Endothelial cell (in vitro differentiated cells): ENCODE measurements at regions not wholly inside any gene's neighbourhood (a gene's known extent, or its start where the extent isn't known, plus 50 kb on each side); places are given as distances from the start of the nearest gene placed in this dataset.

Source experiments
- DNase-seq: peaks from one replicate; pipeline ENCODE4 v3.0.0; 2021; ENCODE audit warnings: low spot score
- H3K27ac Mint-ChIP-seq: one replicate; pipeline ENCODE4 v1.8.0; 2021; ENCODE audit warnings: mixed read lengths, inconsistent platforms; ENCODE audit not compliant: unreplicated experiment
- H3K27me3 Mint-ChIP-seq: one replicate; pipeline ENCODE4 v1.8.0; 2021; ENCODE audit warnings: mild to moderate bottlenecking, moderate library complexity, mixed read lengths, inconsistent platforms; ENCODE audit not compliant: unreplicated experiment
- H3K36me3 Mint-ChIP-seq: one replicate; pipeline ENCODE4 v1.8.0; 2021; ENCODE audit warnings: mild to moderate bottlenecking, low read depth, mixed read lengths, inconsistent platforms; ENCODE audit not compliant: unreplicated experiment
- H3K4me1 Mint-ChIP-seq: one replicate; pipeline ENCODE4 v1.8.0; 2021; ENCODE audit warnings: mild to moderate bottlenecking, mixed read lengths, inconsistent platforms; ENCODE audit not compliant: unreplicated experiment
- H3K4me3 Mint-ChIP-seq: one replicate; pipeline ENCODE4 v1.8.0; 2021; ENCODE audit warnings: mild to moderate bottlenecking, mixed read lengths, inconsistent platforms; ENCODE audit not compliant: unreplicated experiment
- H3K9me3 Mint-ChIP-seq: one replicate; pipeline ENCODE4 v1.8.0; 2021; ENCODE audit warnings: mixed read lengths, inconsistent platforms; ENCODE audit not compliant: unreplicated experiment
- CTCF ChIP-seq: fragments of 200-600 bp; sonication (generic); IDR thresholded peaks from one replicate; pipeline ENCODE4 v1.5.0; 2021; ENCODE audit warnings: antibody characterized with exemption; ENCODE audit not compliant: unreplicated experiment

- Mint-ChIP-seq H3K27ac (no peak overlapping the region), H3K36me3 (no peaks in the 10 kb centered on the region), H3K4me1 (no peaks in the 10 kb centered on the region), H3K9me3 (no peaks in the 10 kb centered on the region), H3K27me3 (no peaks in the 10 kb centered on the region), H3K4me3 (no peak overlapping the region)
- no peak for DNase-seq
- TF ChIP-seq CTCF: no peak
Observed at GRCh38 chr1:83641206-83641658, 357.7 kb downstream of the TTLL7 start.

GRCh38 chr1:83639785-83640184, 359.1 kb downstream of the TTLL7 start:
- Mint-ChIP-seq H3K27ac (no peak overlapping the region), H3K4me3 (no peak overlapping the region), H3K36me3 (no peaks in the 10 kb centered on the region), H3K4me1 (no peaks in the 10 kb centered on the region), H3K9me3 (no peaks in the 10 kb centered on the region), H3K27me3 (no peaks in the 10 kb centered on the region)
- TF ChIP-seq CTCF: no peak
- DNase-seq: no peak

- no peak for DNase-seq
Observed at GRCh38 chr1:83637586-83637985, 361.3 kb downstream of the TTLL7 start.

GRCh38 chr1:83637009-83637408, 361.9 kb downstream of the TTLL7 start:
- H3K4me1 Mint-ChIP-seq: no peaks in the 10 kb centered on the region
- H3K27me3 Mint-ChIP-seq: no peaks in the 10 kb centered on the region
- no peak for TF ChIP-seq CTCF
- DNase-seq: no peak
- no peaks in the 10 kb centered on the region for H3K36me3 Mint-ChIP-seq
- H3K4me3 Mint-ChIP-seq: no peak overlapping the region
- no peaks in the 10 kb centered on the region for H3K9me3 Mint-ChIP-seq
- no peak overlapping the region for H3K27ac Mint-ChIP-seq

More at GRCh38 chr1:83637586-83637985, 361.3 kb downstream of the TTLL7 start:
- Mint-ChIP-seq H3K9me3 (no peaks in the 10 kb centered on the region), H3K4me1 (no peaks in the 10 kb centered on the region), H3K36me3 (no peaks in the 10 kb centered on the region), H3K27ac (no peak overlapping the region), H3K27me3 (no peaks in the 10 kb centered on the region), H3K4me3 (no peak overlapping the region)
- TF ChIP-seq CTCF: no peak

GRCh38 chr1:83632906-83633305, 366.0 kb downstream of the TTLL7 start:
- no peak overlapping the region for H3K27ac Mint-ChIP-seq
- H3K36me3 Mint-ChIP-seq: no peaks in the 10 kb centered on the region
- no peaks in the 10 kb centered on the region for H3K9me3 Mint-ChIP-seq

More at GRCh38 chr1:83632906-83633305, 366.0 kb downstream of the TTLL7 start:
- Mint-ChIP-seq H3K4me1 (no peaks in the 10 kb centered on the region), H3K27me3 (peaks cover 3% of the 10 kb centered on the region), H3K4me3 (no peak overlapping the region)
- no peak for DNase-seq
- TF ChIP-seq CTCF: no peak
